Adrenal gland (tissue), 5 donors: ENCODE measurements at regions not wholly inside any gene's neighbourhood (a gene's known extent, or its start where the extent isn't known, plus 50 kb on each side); places are given as distances from the start of the nearest gene placed in this dataset.

Experiments used
- CTCF ChIP-seq, 6 experiments: fragments of 450-650 bp in 4 of 6; fragments of 200-600 bp in 2 of 6; sonication (generic) in 1 of 6; IDR thresholded peaks; 1 replicate in 5 of 6; 2 replicates in 1 of 6; pipeline versions ENCODE4 v1.5.1 to v1.8.0; 2016 to 2021; ENCODE audit warnings: antibody characterized with exemption in 6 of 6, mild to moderate bottlenecking in 2 of 6, moderate library complexity in 1 of 6
- POLR2A ChIP-seq, 2 donors: fragments of 450-650 bp; IDR thresholded peaks; one replicate each; pipeline ENCODE4 v1.6.1; 2017; ENCODE audit warnings: antibody characterized with exemption in 2 of 2, mild to moderate bottlenecking in 2 of 2, moderate library complexity in 1 of 2
- donor health status: DM: no; HTN: no; CAD: no.

- no peak for TF ChIP-seq POLR2A (IDR thresholded peaks at IDR 0.05)
- no peak for TF ChIP-seq CTCF (IDR thresholded peaks at IDR 0.05)
These were observed 114.1 kb upstream of the DAPK1 start for GRCh38 chr9:87383344-87384150.
